ENCODE measurements at regions not wholly inside any gene's neighbourhood (a gene's known extent, or its start where the extent isn't known, plus 50 kb on each side); places are given as distances from the start of the nearest gene placed in this dataset.

DNA sequence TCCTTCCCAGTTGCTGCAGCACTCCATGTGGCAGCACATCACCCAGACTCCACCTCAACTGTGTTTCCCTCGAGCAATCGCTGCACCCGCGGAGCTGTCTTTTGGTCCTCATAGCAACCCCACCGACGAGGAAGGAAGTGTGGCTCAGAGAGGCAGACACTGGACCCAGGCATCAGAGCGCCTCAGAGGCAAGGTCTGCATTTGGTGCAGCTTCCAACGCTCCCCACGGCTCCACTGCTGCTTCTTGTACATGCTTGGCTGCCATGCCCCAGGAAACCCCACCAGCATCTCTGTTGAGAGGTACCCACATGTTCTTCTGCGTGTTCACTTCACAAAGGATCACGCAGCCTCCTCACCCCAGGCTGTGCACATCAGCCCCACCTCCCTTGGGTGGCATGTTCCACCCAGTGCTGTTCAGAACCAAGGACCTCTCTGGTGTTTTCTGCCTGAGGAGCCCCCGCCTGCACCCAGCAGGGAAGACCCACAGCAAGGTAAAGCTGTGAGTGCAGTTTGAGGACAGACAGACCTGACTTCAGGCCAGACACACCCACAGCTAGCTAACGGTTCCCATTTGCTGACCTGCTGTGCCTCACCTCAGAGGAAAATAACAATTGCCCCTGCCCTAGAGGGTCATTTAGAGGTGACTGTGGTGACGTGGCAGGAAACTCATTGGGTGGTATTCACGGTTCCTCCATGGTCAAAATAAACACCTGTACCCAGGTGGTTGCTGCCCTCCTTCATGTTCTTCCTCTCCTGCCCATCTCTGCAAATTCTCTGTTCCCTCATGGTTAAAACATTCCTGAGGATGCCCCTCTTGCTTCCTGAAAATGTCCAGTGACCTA lies 326.3 kb upstream of the MYT1L start:
- Histone ChIP-seq H3K27ac (ENCODE audit: control insufficient read depth, insufficient read depth) (no peak overlapping the region), H3K4me1 (ENCODE audit: control insufficient read depth, insufficient read depth, low read length) (no peaks in the 10 kb centered on the region), H3K27me3 (replicated peaks in 1 of 2; ENCODE audit: control insufficient read depth in 2 of 2, insufficient read depth in 2 of 2, low read length in 1 of 2) (no peaks in the 10 kb centered on the region), H4K20me1 (ENCODE audit: control insufficient read depth, insufficient read depth) (no peaks in the 10 kb centered on the region), H3K9me3 (replicated peaks; ENCODE audit: control insufficient read depth, insufficient read depth, low read length) (no peaks in the 10 kb centered on the region; the same call in 2 of the 3 replicates), H3K4me2 (ENCODE audit: control insufficient read depth, insufficient read depth) (no peak overlapping the region), H3K36me3 (ENCODE audit: control insufficient read depth in 2 of 2, insufficient read depth in 2 of 2, low read length in 1 of 2) (no peaks in the 10 kb centered on the region), H2AFZ (ENCODE audit: control insufficient read depth, low read depth, low read length) (no peak overlapping the region), H3K9ac (ENCODE audit: control insufficient read depth, insufficient read depth, low read length) (no peak overlapping the region), H3K4me3 (no peak overlapping the region), H3K79me2 (ENCODE audit: control insufficient read depth, insufficient read depth, low read length) (no peaks in the 10 kb centered on the region)
- TF ChIP-seq GABPA (IDR thresholded peaks at IDR 0.05; ENCODE audit: low read depth): no peak
- no peak for TF ChIP-seq TAF1 (IDR thresholded peaks at IDR 0.05; ENCODE audit: borderline replicate concordance, low read depth, low read length)
- TF ChIP-seq SP1 (IDR thresholded peaks at IDR 0.05; ENCODE audit: low read depth, low read length): no peak
- no peak for TF ChIP-seq ZNF384 (IDR thresholded peaks at IDR 0.05; ENCODE audit: borderline replicate concordance, low read depth, low read length)
- no peak for TF ChIP-seq RAD51 (IDR thresholded peaks at IDR 0.05)
- TF ChIP-seq, protein P1, sequence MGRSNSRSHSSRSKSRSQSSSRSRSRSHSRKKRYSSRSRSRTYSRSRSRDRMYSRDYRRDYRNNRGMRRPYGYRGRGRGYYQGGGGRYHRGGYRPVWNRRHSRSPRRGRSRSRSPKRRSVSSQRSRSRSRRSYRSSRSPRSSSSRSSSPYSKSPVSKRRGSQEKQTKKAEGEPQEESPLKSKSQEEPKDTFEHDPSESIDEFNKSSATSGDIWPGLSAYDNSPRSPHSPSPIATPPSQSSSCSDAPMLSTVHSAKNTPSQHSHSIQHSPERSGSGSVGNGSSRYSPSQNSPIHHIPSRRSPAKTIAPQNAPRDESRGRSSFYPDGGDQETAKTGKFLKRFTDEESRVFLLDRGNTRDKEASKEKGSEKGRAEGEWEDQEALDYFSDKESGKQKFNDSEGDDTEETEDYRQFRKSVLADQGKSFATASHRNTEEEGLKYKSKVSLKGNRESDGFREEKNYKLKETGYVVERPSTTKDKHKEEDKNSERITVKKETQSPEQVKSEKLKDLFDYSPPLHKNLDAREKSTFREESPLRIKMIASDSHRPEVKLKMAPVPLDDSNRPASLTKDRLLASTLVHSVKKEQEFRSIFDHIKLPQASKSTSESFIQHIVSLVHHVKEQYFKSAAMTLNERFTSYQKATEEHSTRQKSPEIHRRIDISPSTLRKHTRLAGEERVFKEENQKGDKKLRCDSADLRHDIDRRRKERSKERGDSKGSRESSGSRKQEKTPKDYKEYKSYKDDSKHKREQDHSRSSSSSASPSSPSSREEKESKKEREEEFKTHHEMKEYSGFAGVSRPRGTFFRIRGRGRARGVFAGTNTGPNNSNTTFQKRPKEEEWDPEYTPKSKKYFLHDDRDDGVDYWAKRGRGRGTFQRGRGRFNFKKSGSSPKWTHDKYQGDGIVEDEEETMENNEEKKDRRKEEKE (IDR thresholded peaks at IDR 0.05): no peak
- TF ChIP-seq BHLHE40 (IDR thresholded peaks at IDR 0.05; ENCODE audit: borderline replicate concordance in 1 of 2, low read depth in 2 of 2, low read length in 1 of 2): no peak
- TF ChIP-seq CBFB (IDR thresholded peaks at IDR 0.05; ENCODE audit: low read depth): no peak
- TF ChIP-seq USF1 (IDR thresholded peaks at IDR 0.05; ENCODE audit: borderline replicate concordance, extremely low read length, insufficient read depth, low read depth, low read length): no peak
- no peak for TF ChIP-seq SREBF2 (IDR thresholded peaks at IDR 0.05; ENCODE audit: low read length)
- TF ChIP-seq POLR2AphosphoS5 (IDR thresholded peaks at IDR 0.05; ENCODE audit: low read length): no peak
- TF ChIP-seq PBX3 (IDR thresholded peaks at IDR 0.05; ENCODE audit: insufficient replicate concordance, low read depth, low read length): no peak
- POLR2A ChIA-PET: no interaction called here
- SMC1A ChIA-PET (ENCODE audit: uncharacterized antibody, unreplicated experiment): no interaction called here
- in situ Hi-C loops (cut with MboI) (no loop called here), intact Hi-C loops (cut with micrococcal nuclease; ENCODE audit: unreplicated experiment) (no loop called here)
- no peak for DNase-seq (ENCODE audit: low read depth, low spot score)
- FAIRE-seq: no peak
- no TSS peak for BruUV-seq (replicated peaks)
- RAD21 ChIA-PET (ENCODE audit: unreplicated experiment): no interaction called here
- CTCF ChIA-PET: interaction anchor here (0.7 kb wide), 1 partner anchor 11 kb away, joined by 3 read pairs; no protein-coding TSS in a partner anchor
- ATAC-seq: no peak
- 17% methylated on average over 15 of the region's 15 CpGs for WGBS (ENCODE audit: insufficient coverage, insufficient replicate concordance, low lambda C conversion rate, missing lambda C conversion rate)

All from GM12878 (cell line).